ENCODE measurements at regions not wholly inside any gene's neighbourhood (a gene's known extent, or its start where the extent isn't known, plus 50 kb on each side); places are given as distances from the start of the nearest gene placed in this dataset.

DNA sequence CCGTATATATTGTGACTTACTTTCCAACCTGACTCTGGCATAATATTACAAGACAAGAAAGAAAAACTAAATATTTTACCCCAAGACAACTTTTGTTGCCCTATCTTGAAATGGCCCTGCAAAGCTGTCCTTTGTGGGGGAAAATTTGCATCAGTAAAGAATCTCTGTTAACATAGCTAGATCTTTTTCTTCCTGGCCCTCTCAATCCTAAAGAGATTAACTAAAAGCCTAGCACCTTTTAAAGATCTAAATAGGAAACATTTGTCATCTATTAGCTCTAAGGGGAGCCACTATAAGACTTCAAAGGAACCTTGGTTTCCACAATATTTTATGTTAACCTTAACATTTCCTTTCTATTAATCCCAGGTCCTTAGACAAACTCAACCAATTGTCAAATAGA lies 199.0 kb upstream of the SLITRK3 start:
- TF ChIP-seq CTCF (IDR thresholded peaks at IDR 0.05): no peak
- TF ChIP-seq POLR2A (IDR thresholded peaks at IDR 0.05): no peak

Data from tibial nerve (tissue), 3 donors.